CD14-positive monocyte (primary cell): ENCODE measurements at regions not wholly inside any gene's neighbourhood (a gene's known extent, or its start where the extent isn't known, plus 50 kb on each side); places are given as distances from the start of the nearest gene placed in this dataset.

Experiments used
- DNase-seq, 3 donors: peaks; one replicate each; pipeline ENCODE4 v3.0.0-alpha.2; 2011 to 2022
- H2AFZ ChIP-seq: 2 replicates; pipeline ENCODE4 v1.6.0; 2012; ENCODE audit warnings: mild to moderate bottlenecking, low read depth, low read length, inconsistent platforms; ENCODE audit not compliant: insufficient read depth, poor library complexity, severe bottlenecking
- H3K27ac ChIP-seq, 2 donors: 1 replicate in 1 of 2; 2 replicates in 1 of 2; pipeline ENCODE4 v1.5.1; 2012 to 2013; ENCODE audit warnings: low read length in 2 of 2, control low read depth in 1 of 2, inconsistent platforms in 1 of 2, low read depth in 1 of 2, mild to moderate bottlenecking in 1 of 2
- H3K27me3 ChIP-seq, 2 donors: one replicate each; pipeline versions ENCODE4 v1.6.0 to v1.6.1; 2011 to 2013; ENCODE audit warnings: low read length in 2 of 2; ENCODE audit not compliant: control insufficient read depth in 2 of 2, insufficient read depth in 2 of 2
- H3K36me3 ChIP-seq, 2 donors: replicated peaks in 1 of 2; 1 replicate in 1 of 2; 2 replicates in 1 of 2; pipeline versions ENCODE4 v1.5.1 to v1.6.1; 2012 to 2013; ENCODE audit warnings: low read length in 2 of 2, control low read depth in 1 of 2, inconsistent platforms in 1 of 2, mild to moderate bottlenecking in 1 of 2; ENCODE audit not compliant: insufficient read depth in 2 of 2, control insufficient read depth in 1 of 2
- H3K4me1 ChIP-seq, 2 donors: 1 replicate in 1 of 2; 2 replicates in 1 of 2; pipeline versions ENCODE4 v1.5.1 to v1.6.1; 2012 to 2013; ENCODE audit warnings: low read length in 2 of 2, control low read depth in 1 of 2, inconsistent platforms in 1 of 2, mild to moderate bottlenecking in 1 of 2, moderate library complexity in 1 of 2; ENCODE audit not compliant: insufficient read depth in 2 of 2, control insufficient read depth in 1 of 2
- H3K4me2 ChIP-seq: replicated peaks from 2 replicates; pipeline ENCODE3; 2012; ENCODE audit warnings: low read length, moderate library complexity, mild to moderate bottlenecking; ENCODE audit not compliant: poor library complexity, severe bottlenecking; ENCODE audit errors: extremely low read depth
- H3K4me3 ChIP-seq, 3 experiments: fragments of 200-600 bp in 1 of 3; sonication (generic) in 1 of 3; replicated peaks in 1 of 3; 1 replicate in 2 of 3; 2 replicates in 1 of 3; pipeline ENCODE4 v1.5.1; 2011 to 2013; ENCODE audit warnings: low read length in 3 of 3, mild to moderate bottlenecking in 3 of 3, control low read depth in 2 of 3, low read depth in 2 of 3, inconsistent platforms in 1 of 3, moderate library complexity in 1 of 3
- H3K79me2 ChIP-seq: 2 replicates; pipeline ENCODE4 v1.6.0; 2012; ENCODE audit warnings: mild to moderate bottlenecking, control low read depth, inconsistent platforms, low read length, moderate library complexity; ENCODE audit not compliant: insufficient read depth
- H3K9ac ChIP-seq: 2 replicates; pipeline ENCODE4 v1.6.0; 2017; ENCODE audit warnings: low read length, mild to moderate bottlenecking; ENCODE audit not compliant: insufficient read depth, poor library complexity, severe bottlenecking
- H3K9me3 ChIP-seq, 2 donors: replicated peaks in 1 of 2; 1 replicate in 1 of 2; 2 replicates in 1 of 2; pipeline versions ENCODE4 v1.5.1 to v1.6.1; 2012 to 2013; ENCODE audit warnings: low read length in 2 of 2, control low read depth in 1 of 2; ENCODE audit not compliant: control insufficient read depth in 1 of 2, insufficient read depth in 1 of 2
- H4K20me1 ChIP-seq: 2 replicates; pipeline ENCODE4 v1.6.0; 2012; ENCODE audit warnings: mild to moderate bottlenecking, low read length, control low read depth, moderate library complexity; ENCODE audit not compliant: insufficient read depth
- H3K27ac Mint-ChIP-seq, 7 donors: one replicate each; pipeline ENCODE4 v1.8.0; 2020; ENCODE audit warnings: mild to moderate bottlenecking in 7 of 7, mixed read lengths in 7 of 7, moderate library complexity in 6 of 7, inconsistent platforms in 2 of 7
- H3K27me3 Mint-ChIP-seq, 3 donors: one replicate each; pipeline ENCODE4 v1.8.0; 2021 to 2022; ENCODE audit warnings: low read depth in 3 of 3, mild to moderate bottlenecking in 3 of 3, mixed read lengths in 3 of 3, moderate library complexity in 3 of 3, inconsistent platforms in 1 of 3
- H3K36me3 Mint-ChIP-seq, 2 donors: one replicate each; pipeline ENCODE4 v1.8.0; 2020; ENCODE audit warnings: mixed read lengths in 2 of 2, inconsistent platforms in 1 of 2, mild to moderate bottlenecking in 1 of 2
- H3K4me1 Mint-ChIP-seq: one replicate; pipeline ENCODE4 v1.8.0; 2020; ENCODE audit warnings: mild to moderate bottlenecking, mixed read lengths
- H3K4me3 Mint-ChIP-seq, 2 donors: one replicate each; pipeline ENCODE4 v1.8.0; 2020; ENCODE audit warnings: mild to moderate bottlenecking in 2 of 2, mixed read lengths in 2 of 2, moderate library complexity in 1 of 2
- H3K9me3 Mint-ChIP-seq, 7 donors: one replicate each; pipeline ENCODE4 v1.8.0; 2020 to 2022; ENCODE audit warnings: mixed read lengths in 7 of 7, mild to moderate bottlenecking in 6 of 7, moderate library complexity in 6 of 7, inconsistent platforms in 2 of 7
- WGBS: methylation state at CpG from one replicate; pipeline ENCODE4 v1.1.5; 2013; ENCODE audit warnings: missing lambda C conversion rate; ENCODE audit not compliant: insufficient coverage; 5-methylcytosine and 5-hydroxymethylcytosine counted together
- intact Hi-C, 2 donors: fragments of 100-400 bp; cut with micrococcal nuclease; formaldehyde crosslinking; loops; one replicate each; pipeline versions ENCODE4 v1.15.0 to v1.15.1; 2023
- TF ChIP-seq, protein P1 (sequence below): fragments of 200-600 bp; IDR thresholded peaks from one replicate; pipeline ENCODE4 v1.8.0; 2022; ENCODE audit warnings: antibody characterized with exemption, mild to moderate bottlenecking

DNA sequence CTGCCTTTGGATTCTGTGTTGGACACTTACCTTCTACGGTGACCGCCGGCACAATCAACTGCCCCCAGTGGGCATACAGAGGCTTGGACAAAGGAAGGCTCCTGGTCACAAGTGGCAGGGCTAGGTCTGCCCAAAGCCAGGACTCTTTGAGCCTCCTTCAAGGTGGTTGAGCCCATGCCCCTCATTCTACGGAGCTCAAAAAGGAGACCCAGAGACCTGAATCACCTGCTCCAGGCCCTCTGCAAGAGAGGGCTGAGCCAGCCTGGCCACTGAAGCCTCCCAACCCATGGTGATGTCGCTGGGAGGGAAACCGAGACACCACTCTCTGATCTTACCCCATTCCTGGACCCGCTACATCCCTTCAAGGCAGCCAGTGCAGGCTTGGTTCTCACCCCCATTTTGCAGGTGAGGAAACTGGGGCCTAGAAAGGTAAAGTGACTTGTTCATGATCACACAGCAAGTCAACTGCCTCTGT, 87.9 kb downstream of the INHBB start:
- DNase-seq: no peak
- no peak overlapping the region for H3K4me3 ChIP-seq
- Mint-ChIP-seq H3K4me1 (no peaks in the 10 kb centered on the region), H3K4me3 (no peak overlapping the region), H3K9me3 (peaks cover 0 to 2% (median 0%) of the 10 kb centered on the region in 7 donors), H3K27ac (no peak overlapping the region), H3K27me3 (peaks cover 8 to 15% (median 12%) of the 10 kb centered on the region in 3 donors), H3K36me3 (no peaks in the 10 kb centered on the region)
- H3K27me3 ChIP-seq: no peaks in the 10 kb centered on the region
- TF ChIP-seq, protein P1, sequence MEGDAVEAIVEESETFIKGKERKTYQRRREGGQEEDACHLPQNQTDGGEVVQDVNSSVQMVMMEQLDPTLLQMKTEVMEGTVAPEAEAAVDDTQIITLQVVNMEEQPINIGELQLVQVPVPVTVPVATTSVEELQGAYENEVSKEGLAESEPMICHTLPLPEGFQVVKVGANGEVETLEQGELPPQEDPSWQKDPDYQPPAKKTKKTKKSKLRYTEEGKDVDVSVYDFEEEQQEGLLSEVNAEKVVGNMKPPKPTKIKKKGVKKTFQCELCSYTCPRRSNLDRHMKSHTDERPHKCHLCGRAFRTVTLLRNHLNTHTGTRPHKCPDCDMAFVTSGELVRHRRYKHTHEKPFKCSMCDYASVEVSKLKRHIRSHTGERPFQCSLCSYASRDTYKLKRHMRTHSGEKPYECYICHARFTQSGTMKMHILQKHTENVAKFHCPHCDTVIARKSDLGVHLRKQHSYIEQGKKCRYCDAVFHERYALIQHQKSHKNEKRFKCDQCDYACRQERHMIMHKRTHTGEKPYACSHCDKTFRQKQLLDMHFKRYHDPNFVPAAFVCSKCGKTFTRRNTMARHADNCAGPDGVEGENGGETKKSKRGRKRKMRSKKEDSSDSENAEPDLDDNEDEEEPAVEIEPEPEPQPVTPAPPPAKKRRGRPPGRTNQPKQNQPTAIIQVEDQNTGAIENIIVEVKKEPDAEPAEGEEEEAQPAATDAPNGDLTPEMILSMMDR: no peak
- no peaks in the 10 kb centered on the region for H3K4me1 ChIP-seq
- H3K79me2 ChIP-seq: no peaks in the 10 kb centered on the region
- WGBS: 93% methylated on average over 4 of the region's 7 CpGs
- no peak overlapping the region for H3K4me2 ChIP-seq
- H3K9me3 ChIP-seq: no peaks in the 10 kb centered on the region
- H3K9ac ChIP-seq: no peak overlapping the region
- intact Hi-C loops: no loop called here
- H3K27ac ChIP-seq: no peak overlapping the region
- H3K36me3 ChIP-seq: no peaks in the 10 kb centered on the region
- no peaks in the 10 kb centered on the region for H4K20me1 ChIP-seq
- H2AFZ ChIP-seq: no peak overlapping the region

DNA sequence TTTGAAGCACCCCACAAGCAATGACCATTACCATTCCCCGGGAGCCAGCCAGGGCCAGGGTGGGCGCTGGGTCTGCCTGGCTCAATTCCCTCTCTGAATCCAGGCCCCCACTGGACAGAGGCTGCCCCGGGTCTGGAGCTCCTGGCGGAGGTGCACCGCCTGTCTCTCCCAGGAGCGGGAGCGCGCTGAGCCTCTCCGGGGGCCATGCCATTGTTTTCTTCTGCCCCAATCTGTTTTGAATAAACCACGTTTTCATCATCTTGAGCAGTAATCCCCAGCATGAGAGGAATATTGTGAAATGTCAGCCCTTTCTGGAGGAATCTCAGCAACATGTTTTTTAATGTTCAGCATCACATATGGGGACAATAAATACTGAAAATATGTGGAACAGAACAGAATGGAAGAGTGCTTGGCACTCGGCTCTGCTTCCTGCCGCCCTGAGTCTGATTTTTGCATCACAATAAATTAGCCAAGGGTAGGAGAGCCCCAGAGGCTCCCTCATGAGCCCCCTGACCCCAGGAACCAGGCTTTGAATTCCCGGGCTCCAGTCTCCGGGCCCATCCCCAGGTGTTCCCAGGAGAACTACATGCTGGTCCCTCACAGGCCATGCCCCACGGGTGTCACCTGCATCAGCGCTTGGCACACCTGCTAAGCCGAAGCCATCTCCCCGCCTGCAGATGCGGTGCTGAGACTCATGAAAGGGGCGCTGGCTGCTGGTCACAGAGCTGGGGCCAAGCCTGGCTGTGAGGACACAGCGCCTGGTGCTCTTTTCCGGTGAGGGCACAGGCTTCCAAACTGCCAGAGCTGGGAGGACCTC, 88.8 kb downstream of the INHBB start:
- Mint-ChIP-seq H3K9me3 (peaks cover 0 to 2% (median 0%) of the 10 kb centered on the region in 7 donors), H3K27me3 (peaks cover 12 to 16% (median 16%) of the 10 kb centered on the region in 3 donors), H3K36me3 (no peaks in the 10 kb centered on the region), H3K4me3 (no peak overlapping the region), H3K27ac (no peak overlapping the region), H3K4me1 (no peaks in the 10 kb centered on the region)
- Histone ChIP-seq H3K36me3 (no peaks in the 10 kb centered on the region), H3K9ac (no peak overlapping the region), H3K4me2 (no peak overlapping the region), H3K27ac (no peak overlapping the region), H3K9me3 (no peaks in the 10 kb centered on the region), H3K4me3 (no peak overlapping the region), H3K27me3 (peaks cover 0 to 4% of the 10 kb centered on the region in 2 donors), H3K4me1 (no peaks in the 10 kb centered on the region), H3K79me2 (no peaks in the 10 kb centered on the region), H4K20me1 (no peaks in the 10 kb centered on the region), H2AFZ (no peak overlapping the region)
- 64% methylated on average over 13 of the region's 22 CpGs for WGBS
- TF ChIP-seq, protein P1: no peak
- intact Hi-C loops: no loop called here
- no peak for DNase-seq
